ENCODE measurements at regions not wholly inside any gene's neighbourhood (a gene's known extent, or its start where the extent isn't known, plus 50 kb on each side); places are given as distances from the start of the nearest gene placed in this dataset.

GRCh38 chr1:221350091-221350490, 391.8 kb downstream of the DUSP10 start:
- Histone ChIP-seq H3K36me3 (no peaks in the 10 kb centered on the region), H3K4me3 (ENCODE audit: low read depth, low read length) (no peak overlapping the region), H3K9me3 (no peaks in the 10 kb centered on the region), H3K27me3 (no peaks in the 10 kb centered on the region; the same call in 1 of the 2 replicates), H3K4me1 (no peaks in the 10 kb centered on the region)
- DNase-seq, result no peak
- no peak for TF ChIP-seq CTCF (IDR thresholded peaks at IDR 0.05; ENCODE audit: low read depth, low read length)

GRCh38 chr1:221356693-221357092, 385.2 kb downstream of the DUSP10 start:
- H3K36me3 ChIP-seq, result no peaks in the 10 kb centered on the region
- no peak for DNase-seq
- no peaks in the 10 kb centered on the region; the same call in 1 of the 2 replicates for H3K27me3 ChIP-seq
- no peaks in the 10 kb centered on the region for H3K4me1 ChIP-seq
- H3K9me3 ChIP-seq, result no peaks in the 10 kb centered on the region
- no peak overlapping the region for H3K4me3 ChIP-seq (ENCODE audit: low read depth, low read length)
- peak; percentile 45 for TF ChIP-seq CTCF (IDR thresholded peaks at IDR 0.05; ENCODE audit: low read depth, low read length)

GRCh38 chr1:221363039-221363438, 378.9 kb downstream of the DUSP10 start:
- Histone ChIP-seq H3K27me3 (peaks cover 6% of the 10 kb centered on the region), H3K4me3 (ENCODE audit: low read depth, low read length) (no peak overlapping the region), H3K36me3 (no peaks in the 10 kb centered on the region), H3K4me1 (no peaks in the 10 kb centered on the region), H3K9me3 (no peaks in the 10 kb centered on the region)
- TF ChIP-seq CTCF (IDR thresholded peaks at IDR 0.05; ENCODE audit: low read depth, low read length), result no peak
- no peak for DNase-seq

DNA sequence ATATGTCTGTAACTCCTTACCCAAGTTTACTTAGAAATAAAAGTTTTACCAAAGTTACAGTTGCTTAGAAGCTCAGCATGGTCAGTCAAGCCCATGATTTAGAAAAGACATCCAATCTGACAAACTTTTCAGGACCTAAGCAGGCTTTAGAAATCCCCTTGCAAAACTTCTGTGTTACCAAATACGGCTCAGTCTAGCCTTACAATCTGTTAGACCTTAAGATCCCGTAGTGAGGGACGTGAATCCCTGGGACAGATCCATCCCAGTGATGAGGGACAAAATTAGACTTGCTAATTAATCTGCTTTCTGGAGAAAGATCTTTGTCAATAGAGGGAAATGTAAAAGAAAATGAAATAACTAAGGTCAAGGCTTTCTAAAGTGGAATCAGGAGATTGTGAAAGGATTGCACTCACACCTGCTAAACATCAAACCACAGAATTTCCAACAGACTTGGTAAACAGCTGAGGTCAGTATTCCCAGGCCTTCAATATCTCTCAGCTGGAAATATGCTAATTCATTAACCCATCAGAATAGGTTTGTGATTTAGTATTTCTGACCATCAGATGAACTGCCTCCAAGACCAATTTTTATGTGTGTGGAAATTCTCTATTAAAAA, 375.3 kb downstream of the DUSP10 start:
- Histone ChIP-seq H3K4me3 (ENCODE audit: low read depth, low read length) (no peak overlapping the region), H3K4me1 (no peaks in the 10 kb centered on the region), H3K36me3 (no peaks in the 10 kb centered on the region), H3K27me3 (peaks cover 6% of the 10 kb centered on the region; the same call in 1 of the 2 replicates), H3K9me3 (no peaks in the 10 kb centered on the region)
- no peak for DNase-seq
- TF ChIP-seq CTCF (IDR thresholded peaks at IDR 0.05; ENCODE audit: low read depth, low read length), result no peak

GRCh38 chr1:221371705-221372104, 370.2 kb downstream of the DUSP10 start:
- Histone ChIP-seq H3K36me3 (no peaks in the 10 kb centered on the region), H3K4me3 (ENCODE audit: low read depth, low read length) (no peak overlapping the region), H3K4me1 (no peaks in the 10 kb centered on the region), H3K27me3 (peaks cover under 1% of the 10 kb centered on the region; the same call in 1 of the 2 replicates), H3K9me3 (no peaks in the 10 kb centered on the region)
- no peak for DNase-seq
- no peak for TF ChIP-seq CTCF (IDR thresholded peaks at IDR 0.05; ENCODE audit: low read depth, low read length)

DNA sequence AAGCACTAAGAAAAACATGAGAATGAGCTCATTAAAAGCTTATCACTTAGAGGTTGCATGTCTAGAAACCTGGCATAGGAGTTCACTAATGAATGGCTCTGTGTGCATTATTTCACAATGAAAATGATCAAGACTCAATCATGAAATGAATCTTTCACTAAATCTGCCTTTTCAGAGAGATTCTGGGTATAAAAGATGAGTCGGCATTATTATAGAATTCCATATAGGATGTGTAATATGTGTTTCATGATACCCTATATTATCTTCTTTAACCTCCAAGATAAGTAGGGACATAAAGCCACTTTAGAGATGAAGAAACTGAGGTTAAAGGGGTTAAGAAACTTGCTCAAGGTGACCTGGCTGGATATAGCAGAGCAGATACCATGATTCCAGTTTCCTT, 368.1 kb downstream of the DUSP10 start:
- Histone ChIP-seq H3K4me1 (no peaks in the 10 kb centered on the region), H3K27me3 (no peaks in the 10 kb centered on the region), H3K4me3 (ENCODE audit: low read depth, low read length) (no peak overlapping the region), H3K9me3 (no peaks in the 10 kb centered on the region), H3K36me3 (no peaks in the 10 kb centered on the region)
- no peak for TF ChIP-seq CTCF (IDR thresholded peaks at IDR 0.05; ENCODE audit: low read depth, low read length)
- no peak for DNase-seq
